ENCODE measurements at regions not wholly inside any gene's neighbourhood (a gene's known extent, or its start where the extent isn't known, plus 50 kb on each side); places are given as distances from the start of the nearest gene placed in this dataset.

DNA sequence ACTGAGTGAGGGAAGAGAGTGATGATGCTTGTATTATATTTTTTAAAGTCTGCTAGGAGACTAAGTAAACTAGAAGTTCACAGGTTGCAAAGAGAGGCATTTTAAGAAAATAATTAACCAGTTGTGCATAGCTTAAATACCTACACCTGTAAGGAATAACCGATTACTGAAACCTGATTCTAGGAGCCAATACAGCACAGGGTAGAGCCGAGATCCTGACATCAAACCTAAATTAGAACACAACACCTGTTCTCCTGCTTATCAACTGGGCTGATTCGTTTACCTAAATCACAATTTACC is 54.8 kb downstream of the EPRS1 start:
- TF ChIP-seq, protein P1, sequence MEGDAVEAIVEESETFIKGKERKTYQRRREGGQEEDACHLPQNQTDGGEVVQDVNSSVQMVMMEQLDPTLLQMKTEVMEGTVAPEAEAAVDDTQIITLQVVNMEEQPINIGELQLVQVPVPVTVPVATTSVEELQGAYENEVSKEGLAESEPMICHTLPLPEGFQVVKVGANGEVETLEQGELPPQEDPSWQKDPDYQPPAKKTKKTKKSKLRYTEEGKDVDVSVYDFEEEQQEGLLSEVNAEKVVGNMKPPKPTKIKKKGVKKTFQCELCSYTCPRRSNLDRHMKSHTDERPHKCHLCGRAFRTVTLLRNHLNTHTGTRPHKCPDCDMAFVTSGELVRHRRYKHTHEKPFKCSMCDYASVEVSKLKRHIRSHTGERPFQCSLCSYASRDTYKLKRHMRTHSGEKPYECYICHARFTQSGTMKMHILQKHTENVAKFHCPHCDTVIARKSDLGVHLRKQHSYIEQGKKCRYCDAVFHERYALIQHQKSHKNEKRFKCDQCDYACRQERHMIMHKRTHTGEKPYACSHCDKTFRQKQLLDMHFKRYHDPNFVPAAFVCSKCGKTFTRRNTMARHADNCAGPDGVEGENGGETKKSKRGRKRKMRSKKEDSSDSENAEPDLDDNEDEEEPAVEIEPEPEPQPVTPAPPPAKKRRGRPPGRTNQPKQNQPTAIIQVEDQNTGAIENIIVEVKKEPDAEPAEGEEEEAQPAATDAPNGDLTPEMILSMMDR (IDR thresholded peaks at IDR 0.05; ENCODE audit: low read depth, low read length): no peak
- no peak for TF ChIP-seq EZH2phosphoT487 (IDR thresholded peaks at IDR 0.05; ENCODE audit: low read depth)

All from OCI-LY3 (cell line).